IMR-90 (cell line): ENCODE measurements at regions not wholly inside any gene's neighbourhood (a gene's known extent, or its start where the extent isn't known, plus 50 kb on each side); places are given as distances from the start of the nearest gene placed in this dataset.
"Not testable (repeated sequence)": the region's sequence is repeated elsewhere in the genome, so short reads cannot be mapped to it uniquely, and the experiment has no call there.

ENCODE experiments used
- CTCF ChIP-seq: conservative IDR thresholded peaks from 2 replicates; pipeline ENCODE4 v1.5.1; 2012; ENCODE audit warnings: mild to moderate bottlenecking, low read depth, low read length, improper control_type of control experiment
- ELK1 ChIP-seq: fragments of 150-350 bp; IDR thresholded peaks from 2 replicates; pipeline ENCODE4 v1.6.1; 2016; ENCODE audit warnings: low read depth, mild to moderate bottlenecking, low read length, moderate library complexity, borderline replicate concordance
- MAFK ChIP-seq: IDR thresholded peaks from 2 replicates; pipeline ENCODE4 v1.6.1; 2012; ENCODE audit warnings: low read depth, low read length, improper control_type of control experiment
- MAZ ChIP-seq: IDR thresholded peaks from 2 replicates; pipeline ENCODE4 v1.6.1; 2012; ENCODE audit warnings: low read depth, mild to moderate bottlenecking, low read length, improper control_type of control experiment, moderate library complexity, borderline replicate concordance
- POLR2A ChIP-seq: IDR thresholded peaks from 2 replicates; pipeline ENCODE4 v1.6.1; 2012; ENCODE audit warnings: mild to moderate bottlenecking, low read depth, low read length
- SMC3 ChIP-seq: fragments of 150-350 bp; IDR thresholded peaks from 2 replicates; pipeline ENCODE4 v1.6.1; 2016; ENCODE audit warnings: low read depth, mild to moderate bottlenecking, antibody characterized with exemption, low read length, moderate library complexity
- USF2 ChIP-seq: fragments of 150-350 bp; IDR thresholded peaks from 2 replicates; pipeline ENCODE4 v1.6.1; 2017; ENCODE audit warnings: mild to moderate bottlenecking, antibody characterized with exemption, low read length, low read depth

- not testable (repeated sequence) for TF ChIP-seq CTCF, POLR2A, MAZ, SMC3, USF2, MAFK, ELK1
Measured at GRCh38 chr16:33656394-33656793, 197.0 kb downstream of the TP53TG3F start.
